ENCODE measurements at regions not wholly inside any gene's neighbourhood (a gene's known extent, or its start where the extent isn't known, plus 50 kb on each side); places are given as distances from the start of the nearest gene placed in this dataset.

DNA sequence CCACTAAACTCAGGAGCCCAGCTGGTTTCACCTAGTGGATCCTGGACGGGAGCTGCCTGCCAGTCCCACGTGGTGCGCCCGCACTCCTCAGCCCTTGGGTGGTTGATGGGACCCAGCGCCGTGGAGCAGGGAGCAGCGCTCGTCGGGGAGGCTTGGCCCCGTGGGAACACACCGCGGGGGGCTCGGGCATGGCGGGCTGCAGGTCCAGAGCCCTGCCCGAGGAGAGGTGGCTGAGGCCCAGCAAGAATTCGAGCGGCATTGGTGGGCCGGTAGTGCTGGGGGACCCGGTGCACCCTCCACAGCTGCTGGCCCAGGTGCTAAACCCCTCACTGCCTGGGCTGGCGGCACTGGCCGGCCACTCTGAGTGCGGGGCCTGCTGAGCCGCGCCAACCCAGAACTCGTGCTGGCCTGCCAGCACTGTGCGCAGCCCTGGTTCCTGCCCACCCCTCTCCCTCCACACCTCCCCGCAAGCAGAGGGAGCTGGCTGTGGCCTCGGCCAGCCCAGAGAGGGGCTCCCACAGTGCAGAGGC lies 137.3 kb downstream of the TRIB2 start:
- TF ChIP-seq CTCF (IDR thresholded peaks at IDR 0.05) (no peak), RNF2 (IDR thresholded peaks at IDR 0.05; ENCODE audit: borderline replicate concordance, low read depth) (no peak), BCL3 (IDR thresholded peaks at IDR 0.05) (no peak), HDAC2 (IDR thresholded peaks at IDR 0.05) (no peak), JUN (IDR thresholded peaks at IDR 0.05) (no peak), GATA3 (IDR thresholded peaks at IDR 0.05; ENCODE audit: borderline replicate concordance) (no peak), POLR2A (IDR thresholded peaks at IDR 0.05; ENCODE audit: low read length) (no peak), USF2 (IDR thresholded peaks at IDR 0.05) (no peak), HMGXB4 (CRISPR knock-in tag; IDR thresholded peaks at IDR 0.05; ENCODE audit: borderline replicate concordance) (no peak), CHD2 (IDR thresholded peaks at IDR 0.05; ENCODE audit: low read length, partially characterized antibody) (no peak), EP300 (IDR thresholded peaks at IDR 0.05) (no peak), REST (IDR thresholded peaks at IDR 0.05) (no peak), TP53 (CRISPR knock-in tag; IDR thresholded peaks at IDR 0.05) (no peak)

Data from A549 (cell line).